H9 (cell line): ENCODE measurements at regions not wholly inside any gene's neighbourhood (a gene's known extent, or its start where the extent isn't known, plus 50 kb on each side); places are given as distances from the start of the nearest gene placed in this dataset.
A peak's percentile ranks its signal among the peaks of the same experiment; 100 is the strongest.

ENCODE experiments used
- DNase-seq: peaks from one replicate; pipeline ENCODE4 v3.0.0-alpha.2; 2017
- H2AFZ ChIP-seq: one replicate; pipeline ENCODE4 v1.6.1; 2013; ENCODE audit warnings: mild to moderate bottlenecking, low read length, control low read depth, moderate library complexity
- H2AK5ac ChIP-seq: 2 replicates; pipeline ENCODE4 v1.6.1; 2013; ENCODE audit warnings: low read length, control low read depth, mixed read lengths; ENCODE audit not compliant: insufficient read length
- H2BK120ac ChIP-seq: one replicate; pipeline ENCODE4 v1.6.1; 2013; ENCODE audit warnings: low read depth, mild to moderate bottlenecking, low read length, control low read depth, inconsistent platforms; ENCODE audit not compliant: poor library complexity, severe bottlenecking
- H2BK12ac ChIP-seq: 2 replicates; pipeline ENCODE4 v1.6.1; 2013; ENCODE audit warnings: low read length, control low read depth, mixed read lengths, low read depth; ENCODE audit not compliant: insufficient read length
- H2BK15ac ChIP-seq: 2 replicates; pipeline ENCODE4 v1.6.1; 2013; ENCODE audit warnings: low read depth, low read length, control low read depth
- H2BK20ac ChIP-seq: one replicate; pipeline ENCODE4 v1.6.1; 2013; ENCODE audit warnings: low read depth, mild to moderate bottlenecking, low read length, control low read depth, inconsistent platforms; ENCODE audit not compliant: poor library complexity, severe bottlenecking
- H2BK5ac ChIP-seq: 2 replicates; pipeline ENCODE4 v1.6.1; 2013; ENCODE audit warnings: low read length, control low read depth, mixed read lengths; ENCODE audit not compliant: insufficient read length
- H3K14ac ChIP-seq: 2 replicates; pipeline ENCODE4 v1.6.1; 2013; ENCODE audit warnings: low read length, control low read depth; ENCODE audit not compliant: insufficient read depth
- H3K18ac ChIP-seq: 2 replicates; pipeline ENCODE4 v1.6.1; 2013; ENCODE audit warnings: low read depth, mild to moderate bottlenecking, mixed read lengths, low read length, control low read depth; ENCODE audit not compliant: insufficient read length
- H3K23ac ChIP-seq: 2 replicates; pipeline ENCODE4 v1.6.1; 2013; ENCODE audit warnings: low read length, control low read depth, mixed read lengths, low read depth; ENCODE audit not compliant: insufficient read length
- H3K23me2 ChIP-seq: 2 replicates; pipeline ENCODE4 v1.6.1; 2013; ENCODE audit warnings: low read depth, mild to moderate bottlenecking, mixed read lengths, low read length, control low read depth; ENCODE audit not compliant: insufficient read length, poor library complexity, severe bottlenecking
- H3K27ac ChIP-seq: 2 replicates; pipeline ENCODE4 v1.5.1; 2013; ENCODE audit warnings: low read length, control low read depth, mixed read lengths, low read depth; ENCODE audit not compliant: insufficient read length
- H3K27me3 ChIP-seq: 2 replicates; pipeline ENCODE4 v1.6.1; 2013; ENCODE audit warnings: low read length, control low read depth, inconsistent platforms; ENCODE audit not compliant: insufficient read depth
- H3K4ac ChIP-seq: 2 replicates; pipeline ENCODE4 v1.6.1; 2013; ENCODE audit warnings: low read depth, mild to moderate bottlenecking, control low read depth, inconsistent platforms, low read length, moderate library complexity
- H3K4me1 ChIP-seq: 2 replicates; pipeline ENCODE4 v1.6.1; 2013; ENCODE audit warnings: low read length, control low read depth, inconsistent platforms; ENCODE audit not compliant: insufficient read depth
- H3K4me2 ChIP-seq: 2 replicates; pipeline ENCODE4 v1.6.1; 2013; ENCODE audit warnings: low read length, control low read depth, mixed read lengths; ENCODE audit not compliant: insufficient read length, insufficient read depth
- H3K56ac ChIP-seq: 2 replicates; pipeline ENCODE4 v1.6.1; 2013; ENCODE audit warnings: low read depth, mild to moderate bottlenecking, mixed read lengths, low read length, control low read depth; ENCODE audit not compliant: insufficient read length
- H3K79me1 ChIP-seq: 2 replicates; pipeline ENCODE4 v1.6.1; 2013; ENCODE audit warnings: low read depth, mild to moderate bottlenecking, moderate library complexity, low read length, control low read depth, inconsistent platforms; ENCODE audit not compliant: insufficient read depth, poor library complexity, severe bottlenecking
- H3K79me2 ChIP-seq: 2 replicates; pipeline ENCODE4 v1.6.1; 2013; ENCODE audit warnings: low read length, control low read depth, inconsistent platforms; ENCODE audit not compliant: insufficient read depth
- H3K9ac ChIP-seq: 2 replicates; pipeline ENCODE4 v1.6.1; 2013; ENCODE audit warnings: low read length, control low read depth, mixed read lengths; ENCODE audit not compliant: insufficient read length; ENCODE audit errors: extremely low read depth
- H3K9me3 ChIP-seq: one replicate; pipeline ENCODE4 v1.6.1; 2013; ENCODE audit warnings: low read depth, low read length, inconsistent platforms; ENCODE audit not compliant: control insufficient read depth
- H3T11ph ChIP-seq: one replicate; pipeline ENCODE4 v1.6.1; 2013; ENCODE audit warnings: mild to moderate bottlenecking, low read length, control low read depth, inconsistent platforms
- H4K20me1 ChIP-seq: one replicate; pipeline ENCODE4 v1.6.1; 2013; ENCODE audit not compliant: control insufficient read depth, insufficient read length, insufficient read depth
- H4K5ac ChIP-seq: 2 replicates; pipeline ENCODE4 v1.6.1; 2013; ENCODE audit warnings: low read depth, mild to moderate bottlenecking, mixed read lengths, low read length, control low read depth; ENCODE audit not compliant: insufficient read length
- H4K8ac ChIP-seq: replicated peaks from 2 replicates; pipeline ENCODE4 v1.6.1; 2013; ENCODE audit warnings: low read length, control low read depth, mixed read lengths, low read depth; ENCODE audit not compliant: insufficient read length
- H4K91ac ChIP-seq: 2 replicates; pipeline ENCODE4 v1.6.1; 2013; ENCODE audit warnings: low read depth, mild to moderate bottlenecking, moderate library complexity, mixed read lengths, low read length, control low read depth; ENCODE audit not compliant: insufficient read length
- H3K27ac Mint-ChIP-seq, 3 experiments: 2 replicates in 2 of 3; 3 replicates in 1 of 3; pipeline ENCODE4 v1.8.0; 2020 to 2021; ENCODE audit warnings: mixed read lengths in 3 of 3, mild to moderate bottlenecking in 1 of 3, moderate library complexity in 1 of 3
- H3K27me3 Mint-ChIP-seq: 2 replicates; pipeline ENCODE4 v1.8.0; 2021; ENCODE audit warnings: low read depth, mild to moderate bottlenecking, moderate library complexity, mixed read lengths
- H3K36me3 Mint-ChIP-seq, 3 experiments: 2 replicates in 2 of 3; 3 replicates in 1 of 3; pipeline ENCODE4 v1.8.0; 2020 to 2021; ENCODE audit warnings: low read depth in 3 of 3, mixed read lengths in 3 of 3; ENCODE audit not compliant: insufficient read depth in 1 of 3
- H3K4me1 Mint-ChIP-seq, 2 experiments: 2 replicates each; pipeline ENCODE4 v1.8.0; 2020; ENCODE audit warnings: mixed read lengths in 2 of 2
- H3K4me3 Mint-ChIP-seq, 2 experiments: 2 replicates in 1 of 2; 3 replicates in 1 of 2; pipeline ENCODE4 v1.8.0; 2020 to 2021; ENCODE audit warnings: mild to moderate bottlenecking in 2 of 2, mixed read lengths in 2 of 2, moderate library complexity in 1 of 2
- H3K9me3 Mint-ChIP-seq, 2 experiments: 2 replicates in 1 of 2; 3 replicates in 1 of 2; pipeline ENCODE4 v1.8.0; 2020; ENCODE audit warnings: mild to moderate bottlenecking in 2 of 2, mixed read lengths in 2 of 2, moderate library complexity in 1 of 2
- CTCF ChIP-seq: fragments of 200-600 bp; sonication (generic); conservative IDR thresholded peaks from 3 replicates; pipeline ENCODE4 v1.8.0; 2021; ENCODE audit warnings: antibody characterized with exemption, mild to moderate bottlenecking
- WGBS: extraction: QIAGEN DNeasy Blood & Tissue Kit; methylation state at CpG from one replicate; pipeline ENCODE4 v1.1.7; 2013; ENCODE audit warnings: missing lambda C conversion rate, low lambda C conversion rate, mixed read lengths; ENCODE audit not compliant: insufficient read length; ENCODE audit errors: extremely low coverage; 5-methylcytosine and 5-hydroxymethylcytosine counted together

- Histone ChIP-seq H3K79me1 (no peaks in the 10 kb centered on the region), H2BK12ac (no peak overlapping the region), H3K27ac (no peak overlapping the region), H3K23me2 (no peaks in the 10 kb centered on the region), H4K5ac (no peak overlapping the region), H2BK15ac (no peak overlapping the region), H3T11ph (no peak overlapping the region), H2AK5ac (no peak overlapping the region), H3K27me3 (no peaks in the 10 kb centered on the region), H2AFZ (no peak overlapping the region), H3K18ac (no peak overlapping the region), H3K23ac (no peak overlapping the region), H4K20me1 (no peaks in the 10 kb centered on the region), H3K4me1 (no peaks in the 10 kb centered on the region; the same call in 1 of the 2 replicates), H3K4ac (no peak overlapping the region), H3K9me3 (no peaks in the 10 kb centered on the region), H3K9ac (no peak overlapping the region), H4K91ac (no peak overlapping the region), H2BK120ac (no peak overlapping the region), H3K56ac (no peak overlapping the region), H3K4me2 (no peak overlapping the region), H3K14ac (no peak overlapping the region), H2BK5ac (no peak overlapping the region), H3K79me2 (no peaks in the 10 kb centered on the region), H4K8ac (no peak overlapping the region), H2BK20ac (no peak overlapping the region)
- no peaks in the 10 kb centered on the region for H3K27me3 Mint-ChIP-seq
- no peak for TF ChIP-seq CTCF
- no CpG with 5 or more reads among the region's 2 CpGs for WGBS
- 0 out of 7 replicates have a peak overlapping the region, but pooled peaks of 1 of the 3 experiments have one; percentile 13 for H3K27ac Mint-ChIP-seq
- no peak overlapping the region for H3K4me3 Mint-ChIP-seq
- H3K36me3 Mint-ChIP-seq: peaks cover 0 to 22% (median 5%) of the 10 kb centered on the region in 3 experiments; a peak in 5 of 7 replicates
- H3K9me3 Mint-ChIP-seq: peaks cover 8 to 11% of the 10 kb centered on the region in 2 experiments
- DNase-seq: no peak
- peaks cover 7 to 12% of the 10 kb centered on the region in 2 experiments for H3K4me1 Mint-ChIP-seq
Observed at GRCh38 chr4:123822353-123822752, 425.8 kb downstream of the SPRY1 start.
